ENCODE measurements at regions not wholly inside any gene's neighbourhood (a gene's known extent, or its start where the extent isn't known, plus 50 kb on each side); places are given as distances from the start of the nearest gene placed in this dataset.

- no peak for DNase-seq
These were observed 52.2 kb upstream of the LSM14A start for GRCh38 chr19:34120141-34120540.

- DNase-seq, result peak; percentile 36
These were observed 51.3 kb upstream of the LSM14A start for GRCh38 chr19:34120846-34121639.
